ENCODE measurements at regions not wholly inside any gene's neighbourhood (a gene's known extent, or its start where the extent isn't known, plus 50 kb on each side); places are given as distances from the start of the nearest gene placed in this dataset.

GRCh38 chr1:177811429-177811828 is 158.4 kb downstream of the SEC16B start:
- Histone ChIP-seq H3K27ac (ENCODE audit: insufficient read depth, low read length) (no peak overlapping the region), H3K4ac (ENCODE audit: low read depth, low read length) (no peak overlapping the region), H2BK120ac (ENCODE audit: low read depth, low read length) (no peak overlapping the region), H3K9me3 (ENCODE audit: control insufficient read depth, insufficient read depth, low read length) (no peaks in the 10 kb centered on the region), H3K18ac (ENCODE audit: low read depth, low read length) (no peak overlapping the region), H3K4me2 (ENCODE audit: low read depth, low read length) (no peak overlapping the region), H3K9ac (ENCODE audit: low read depth, low read length) (no peak overlapping the region), H3K79me1 (ENCODE audit: low read depth in 1 of 2, low read length in 2 of 2) (no peaks in the 10 kb centered on the region), H3K4me1 (ENCODE audit: control insufficient read depth, insufficient read depth, low read length) (no peaks in the 10 kb centered on the region), H2BK5ac (ENCODE audit: low read depth, low read length, poor library complexity, severe bottlenecking) (no peak overlapping the region), H3K56ac (ENCODE audit: extremely low read depth, insufficient read depth, low read length) (no peak overlapping the region), H2BK20ac (ENCODE audit: low read depth, low read length) (no peak overlapping the region), H4K5ac (ENCODE audit: low read depth, low read length) (no peak overlapping the region), H4K20me1 (ENCODE audit: insufficient read depth, low read length) (no peaks in the 10 kb centered on the region), H2BK15ac (ENCODE audit: low read depth, low read length) (no peak overlapping the region), H3K27me3 (ENCODE audit: control insufficient read depth, insufficient read depth, low read length) (peaks cover 3% of the 10 kb centered on the region), H3K23ac (ENCODE audit: low read depth, low read length) (no peak overlapping the region), H3K14ac (replicated peaks; ENCODE audit: low read depth, low read length) (no peak overlapping the region), H2AK5ac (ENCODE audit: low read depth, low read length) (no peak overlapping the region), H3K4me3 (ENCODE audit: insufficient read depth, low read depth, low read length) (no peak overlapping the region), H4K91ac (ENCODE audit: insufficient read depth, low read depth, low read length) (no peak overlapping the region), H2AK9ac (replicated peaks; ENCODE audit: low read depth, low read length, poor library complexity) (no peak overlapping the region), H4K8ac (ENCODE audit: low read depth in 2 of 2, low read length in 2 of 2) (no peak overlapping the region), H3K36me3 (ENCODE audit: control insufficient read depth, insufficient read depth, low read length) (no peaks in the 10 kb centered on the region), H3K9me1 (ENCODE audit: insufficient read depth, low read length) (no peaks in the 10 kb centered on the region), H2AFZ (replicated peaks; ENCODE audit: low read length, poor library complexity) (no peak overlapping the region)
- intact Hi-C loops (cut with micrococcal nuclease): no loop called here
- dilution Hi-C loops (cut with HindIII; ENCODE audit: low sequenced_read_pairs, unreplicated experiment): no loop called here
- in situ Hi-C loops (cut with MboI; ENCODE audit: low sequenced_read_pairs): no loop called here
- WGBS, 2 experiments (ENCODE audit: extremely low coverage in 2 of 2, insufficient read length in 1 of 2): no CpG with 5 or more reads among the region's 5 CpGs
- ChIA-PET POLR2A (ENCODE audit: unreplicated experiment) (no interaction called here), CTCF (no interaction called here)
- DNase-seq: no peak
- ATAC-seq (ENCODE audit: low read depth): no peak
- no peak for TF ChIP-seq FOS (IDR thresholded peaks at IDR 0.05; ENCODE audit: low read depth, low read length)
- TF ChIP-seq RCOR1 (IDR thresholded peaks at IDR 0.05; ENCODE audit: insufficient replicate concordance, low read length): no peak
- no peak for TF ChIP-seq ELK1 (IDR thresholded peaks at IDR 0.05; ENCODE audit: borderline replicate concordance, low read depth, low read length)
- no peak for TF ChIP-seq MAZ (IDR thresholded peaks at IDR 0.05; ENCODE audit: borderline replicate concordance, low read depth, low read length)
- TF ChIP-seq USF2 (IDR thresholded peaks at IDR 0.05; ENCODE audit: low read depth, low read length): no peak
- TF ChIP-seq RAD21 (IDR thresholded peaks at IDR 0.05; ENCODE audit: low read length): no peak
- TF ChIP-seq BHLHE40 (IDR thresholded peaks at IDR 0.05; ENCODE audit: low read depth, low read length): no peak
- no peak for TF ChIP-seq SMC3 (IDR thresholded peaks at IDR 0.05; ENCODE audit: low read depth, low read length)
- TF ChIP-seq POLR2A (IDR thresholded peaks at IDR 0.05; ENCODE audit: low read depth, low read length): no peak
- no peak for TF ChIP-seq CHD1 (IDR thresholded peaks at IDR 0.05; ENCODE audit: low read depth, low read length)
- BruUV-seq (replicated peaks): no TSS peak
